NB4 (cell line): ENCODE measurements at regions not wholly inside any gene's neighbourhood (a gene's known extent, or its start where the extent isn't known, plus 50 kb on each side); places are given as distances from the start of the nearest gene placed in this dataset.

Experiments used
- DNase-seq: peaks from one replicate; pipeline ENCODE4 v3.0.0; 2010; ENCODE audit warnings: low read depth
- H3K4me3 ChIP-seq: one replicate; pipeline ENCODE4 v1.5.1; 2011; ENCODE audit warnings: mild to moderate bottlenecking, low read depth, low read length, moderate library complexity
- CTCF ChIP-seq: IDR thresholded peaks from one replicate; pipeline ENCODE4 v1.5.1; 2012; ENCODE audit warnings: low read depth, low read length
- MAX ChIP-seq: IDR thresholded peaks from 2 replicates; pipeline ENCODE4 v1.6.1; 2011; ENCODE audit warnings: low read depth, low read length
- MYC ChIP-seq: IDR thresholded peaks from 2 replicates; pipeline ENCODE4 v1.6.1; 2011; ENCODE audit warnings: low read depth, low read length
- POLR2A ChIP-seq: IDR thresholded peaks from 2 replicates; pipeline ENCODE4 v1.6.1; 2011; ENCODE audit warnings: mild to moderate bottlenecking; ENCODE audit not compliant: insufficient read length; ENCODE audit errors: extremely low read depth

GRCh38 chr1:216843409-216843808, 120.2 kb upstream of the ESRRG start:
- no peak for DNase-seq
- H3K4me3 ChIP-seq, result no peak overlapping the region
- no peak for TF ChIP-seq CTCF
- no peak for TF ChIP-seq MYC
- TF ChIP-seq MAX, result no peak
- no peak for TF ChIP-seq POLR2A

- no peak for TF ChIP-seq MYC
- no peak for DNase-seq
- no peak overlapping the region for H3K4me3 ChIP-seq
Measured at GRCh38 chr1:216841165-216841564, 117.9 kb upstream of the ESRRG start.

- H3K4me3 ChIP-seq, result no peak overlapping the region
- no peak for TF ChIP-seq POLR2A
- no peak for TF ChIP-seq MYC
- TF ChIP-seq CTCF, result no peak
- TF ChIP-seq MAX, result no peak
- no peak for DNase-seq
Measured at GRCh38 chr1:216836316-216836715, 113.1 kb upstream of the ESRRG start.

GRCh38 chr1:216833509-216833908, 110.3 kb upstream of the ESRRG start:
- H3K4me3 ChIP-seq, result no peak overlapping the region
- DNase-seq, result no peak
- TF ChIP-seq MAX (no peak), POLR2A (no peak), CTCF (no peak), MYC (no peak)

GRCh38 chr1:216832192-216832591, 109.0 kb upstream of the ESRRG start:
- TF ChIP-seq CTCF (no peak), MAX (no peak), POLR2A (no peak), MYC (no peak)
- DNase-seq, result no peak
- no peak overlapping the region for H3K4me3 ChIP-seq

GRCh38 chr1:216830424-216831210, 107.4 kb upstream of the ESRRG start:
- DNase-seq, result no peak
- H3K4me3 ChIP-seq, result no peak overlapping the region
- TF ChIP-seq POLR2A (no peak), CTCF (no peak), MYC (no peak), MAX (no peak)
